ENCODE measurements at regions not wholly inside any gene's neighbourhood (a gene's known extent, or its start where the extent isn't known, plus 50 kb on each side); places are given as distances from the start of the nearest gene placed in this dataset.

DNA sequence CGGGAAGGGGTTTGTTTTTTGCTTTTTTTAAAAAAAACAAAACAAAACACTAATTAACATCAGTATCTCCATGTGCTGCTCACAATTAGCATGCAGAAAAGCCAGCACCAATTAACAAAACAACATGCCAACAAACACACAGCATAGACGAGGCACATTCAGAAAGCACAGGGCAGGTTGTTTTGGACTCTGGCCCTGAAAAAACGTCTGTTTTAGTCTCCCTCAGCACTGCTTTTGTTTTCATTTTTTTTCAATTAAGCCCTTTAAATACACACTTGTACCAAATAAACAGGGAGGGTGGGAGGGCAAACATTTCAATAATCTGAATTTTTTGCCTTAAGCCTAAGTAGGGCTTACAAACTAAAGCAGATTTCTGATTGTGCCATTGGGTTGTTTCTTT is 309.6 kb downstream of the DTWD2 start:
- Histone ChIP-seq H3K27me3 (replicated peaks) (no peaks in the 10 kb centered on the region), H3K27ac (no peak overlapping the region), H3K4me1 (replicated peaks) (no peaks in the 10 kb centered on the region), H3K9me3 (replicated peaks) (no peaks in the 10 kb centered on the region; the same call in 1 of the 2 replicates), H3K4me3 (no peak overlapping the region), H3K36me3 (no peaks in the 10 kb centered on the region)
- DNase-seq (ENCODE audit: low read depth in 1 of 2, low spot score in 2 of 2) = no peak

- Histone ChIP-seq H3K27ac (no peak overlapping the region), H3K4me1 (replicated peaks) (no peaks in the 10 kb centered on the region), H3K36me3 (no peaks in the 10 kb centered on the region), H3K4me3 (no peak overlapping the region), H3K27me3 (replicated peaks) (no peaks in the 10 kb centered on the region), H3K9me3 (replicated peaks) (no peaks in the 10 kb centered on the region; the same call in 1 of the 2 replicates)
- DNase-seq (ENCODE audit: low read depth in 1 of 2, low spot score in 2 of 2) = no peak
Measured at GRCh38 chr5:118675247-118675646, 313.1 kb downstream of the DTWD2 start.

- H3K4me3 ChIP-seq = no peak overlapping the region
- H3K4me1 ChIP-seq (replicated peaks) = no peaks in the 10 kb centered on the region
- H3K27me3 ChIP-seq (replicated peaks) = no peaks in the 10 kb centered on the region
- no peak for DNase-seq (ENCODE audit: low read depth in 1 of 2, low spot score in 2 of 2)
- H3K36me3 ChIP-seq = no peaks in the 10 kb centered on the region
- H3K27ac ChIP-seq = no peak overlapping the region
- peaks cover 17% of the 10 kb centered on the region for H3K9me3 ChIP-seq (replicated peaks)
Measured at GRCh38 chr5:118657576-118657975, 330.8 kb downstream of the DTWD2 start.

DNA sequence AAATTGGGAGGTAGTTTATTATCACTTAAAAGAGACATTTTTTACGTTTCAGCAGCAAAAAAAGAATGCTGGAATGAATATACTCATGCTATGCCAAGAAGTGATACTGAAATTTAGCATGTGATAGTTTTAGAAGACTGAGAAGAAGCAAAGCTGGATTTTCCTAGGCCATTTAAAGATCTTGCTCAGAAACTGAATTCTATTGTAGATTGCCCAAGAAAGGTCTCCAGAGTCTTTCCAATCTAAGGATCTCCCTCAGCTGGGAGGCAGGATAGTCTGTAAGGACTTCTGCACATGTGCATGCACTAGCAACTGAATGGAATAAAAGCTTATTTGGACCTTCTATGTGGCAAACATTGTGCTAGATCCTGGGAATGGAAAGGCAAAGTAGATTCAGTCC is 334.5 kb downstream of the DTWD2 start:
- no peak for DNase-seq (ENCODE audit: low read depth in 1 of 2, low spot score in 2 of 2)
- no peak overlapping the region for H3K27ac ChIP-seq
- no peak overlapping the region for H3K4me3 ChIP-seq
- H3K9me3 ChIP-seq (replicated peaks) = peaks cover 16% of the 10 kb centered on the region
- H3K4me1 ChIP-seq (replicated peaks) = no peaks in the 10 kb centered on the region
- no peaks in the 10 kb centered on the region for H3K27me3 ChIP-seq (replicated peaks)
- H3K36me3 ChIP-seq = no peaks in the 10 kb centered on the region

GRCh38 chr5:118653183-118653582 is 335.2 kb downstream of the DTWD2 start:
- Histone ChIP-seq H3K9me3 (replicated peaks) (peaks cover 18% of the 10 kb centered on the region), H3K4me3 (no peak overlapping the region), H3K27ac (no peak overlapping the region), H3K27me3 (replicated peaks) (no peaks in the 10 kb centered on the region), H3K36me3 (no peaks in the 10 kb centered on the region), H3K4me1 (replicated peaks) (no peaks in the 10 kb centered on the region)
- DNase-seq (ENCODE audit: low read depth in 1 of 2, low spot score in 2 of 2) = no peak

GRCh38 chr5:118651002-118651401 is 337.3 kb downstream of the DTWD2 start:
- H3K36me3 ChIP-seq = no peaks in the 10 kb centered on the region
- H3K27me3 ChIP-seq (replicated peaks) = no peaks in the 10 kb centered on the region
- H3K27ac ChIP-seq = no peak overlapping the region
- H3K4me3 ChIP-seq = no peak overlapping the region
- H3K9me3 ChIP-seq (replicated peaks) = peaks cover 7% of the 10 kb centered on the region
- no peaks in the 10 kb centered on the region for H3K4me1 ChIP-seq (replicated peaks)
- DNase-seq (ENCODE audit: low read depth in 1 of 2, low spot score in 2 of 2) = no peak

- no peaks in the 10 kb centered on the region for H3K4me1 ChIP-seq (replicated peaks)
- no peak overlapping the region for H3K4me3 ChIP-seq
- H3K9me3 ChIP-seq (replicated peaks) = peaks cover 9% of the 10 kb centered on the region; the same call in 1 of the 2 replicates
- DNase-seq (ENCODE audit: low read depth in 1 of 2, low spot score in 2 of 2) = no peak
- H3K36me3 ChIP-seq = no peaks in the 10 kb centered on the region
- H3K27ac ChIP-seq = no peak overlapping the region
- H3K27me3 ChIP-seq (replicated peaks) = no peaks in the 10 kb centered on the region
Measured at GRCh38 chr5:118647587-118647986, 340.8 kb downstream of the DTWD2 start.

- H3K4me1 ChIP-seq (replicated peaks) = no peaks in the 10 kb centered on the region
- H3K27me3 ChIP-seq (replicated peaks) = no peaks in the 10 kb centered on the region
- H3K9me3 ChIP-seq (replicated peaks) = peaks cover 9% of the 10 kb centered on the region; the same call in 1 of the 2 replicates
- no peak for DNase-seq (ENCODE audit: low read depth in 1 of 2, low spot score in 2 of 2)
- no peak overlapping the region for H3K27ac ChIP-seq
- no peaks in the 10 kb centered on the region for H3K36me3 ChIP-seq
- no peak overlapping the region for H3K4me3 ChIP-seq
Measured at GRCh38 chr5:118646917-118647316, 341.4 kb downstream of the DTWD2 start.

- Histone ChIP-seq H3K4me1 (replicated peaks) (no peaks in the 10 kb centered on the region), H3K27me3 (replicated peaks) (no peaks in the 10 kb centered on the region), H3K27ac (no peak overlapping the region), H3K4me3 (no peak overlapping the region), H3K9me3 (replicated peaks) (peaks cover 5% of the 10 kb centered on the region), H3K36me3 (no peaks in the 10 kb centered on the region)
- DNase-seq (ENCODE audit: low read depth in 1 of 2, low spot score in 2 of 2) = no peak
Measured at GRCh38 chr5:118637947-118638670, 350.2 kb downstream of the DTWD2 start.

- no peaks in the 10 kb centered on the region for H3K27me3 ChIP-seq (replicated peaks)
- no peak overlapping the region for H3K27ac ChIP-seq
- no peak overlapping the region for H3K4me3 ChIP-seq
- no peaks in the 10 kb centered on the region; the same call in 1 of the 2 replicates for H3K9me3 ChIP-seq (replicated peaks)
- H3K4me1 ChIP-seq (replicated peaks) = no peaks in the 10 kb centered on the region
- H3K36me3 ChIP-seq = no peaks in the 10 kb centered on the region
- DNase-seq (ENCODE audit: low read depth in 1 of 2, low spot score in 2 of 2) = no peak
Measured at GRCh38 chr5:118628660-118629354, 359.5 kb downstream of the DTWD2 start.

DNA sequence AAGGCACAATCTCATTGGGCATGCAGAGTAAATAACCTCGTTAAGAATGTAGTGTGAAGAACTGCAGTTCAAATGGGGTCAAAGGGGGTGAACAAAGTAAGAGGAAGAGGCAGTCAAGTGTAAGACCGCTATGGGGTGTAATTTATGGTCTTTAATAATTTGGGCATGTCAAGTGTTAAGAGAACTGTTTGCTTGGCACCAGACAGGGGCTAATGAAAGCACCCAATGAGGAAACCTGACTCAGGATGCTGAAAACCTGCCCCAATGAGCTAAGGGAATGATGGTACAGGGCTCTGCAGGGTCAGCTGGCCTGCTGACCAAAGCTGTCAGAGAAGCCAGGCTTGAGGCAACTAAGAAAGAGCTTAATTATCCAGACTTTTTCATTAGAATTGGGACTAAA is 368.1 kb downstream of the DTWD2 start:
- H3K9me3 ChIP-seq (replicated peaks) = peaks cover 6% of the 10 kb centered on the region; the same call in 1 of the 2 replicates
- DNase-seq (ENCODE audit: low read depth in 1 of 2, low spot score in 2 of 2) = no peak
- no peak overlapping the region for H3K4me3 ChIP-seq
- no peak overlapping the region for H3K27ac ChIP-seq
- no peaks in the 10 kb centered on the region for H3K27me3 ChIP-seq (replicated peaks)
- H3K36me3 ChIP-seq = no peaks in the 10 kb centered on the region
- no peaks in the 10 kb centered on the region for H3K4me1 ChIP-seq (replicated peaks)

DNA sequence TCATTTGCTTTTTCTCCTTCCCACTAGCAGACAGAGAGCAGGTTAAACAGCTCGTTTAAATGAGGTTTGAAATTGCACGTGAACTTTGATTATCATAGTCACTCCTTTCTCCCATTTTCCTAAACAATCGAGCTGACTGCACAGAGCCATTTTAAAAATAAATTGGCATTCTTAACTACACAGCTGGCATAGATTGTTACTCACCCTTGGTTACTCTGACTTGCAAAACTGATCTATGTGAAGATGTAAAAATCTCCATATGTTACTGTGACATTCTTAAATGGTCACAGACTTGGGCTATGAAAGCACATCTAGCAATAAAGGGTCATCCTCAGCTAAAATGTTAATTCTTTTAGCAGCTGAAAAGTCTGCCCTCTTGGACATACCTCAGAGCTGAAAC is 368.5 kb downstream of the DTWD2 start:
- no peak for DNase-seq (ENCODE audit: low read depth in 1 of 2, low spot score in 2 of 2)
- H3K4me3 ChIP-seq = no peak overlapping the region
- no peaks in the 10 kb centered on the region for H3K4me1 ChIP-seq (replicated peaks)

GRCh38 chr5:118616281-118616680 is 372.1 kb downstream of the DTWD2 start:
- no peak overlapping the region for H3K4me3 ChIP-seq
- no peaks in the 10 kb centered on the region for H3K27me3 ChIP-seq (replicated peaks)
- no peaks in the 10 kb centered on the region for H3K4me1 ChIP-seq (replicated peaks)
- no peak for DNase-seq (ENCODE audit: low read depth in 1 of 2, low spot score in 2 of 2)
- H3K9me3 ChIP-seq (replicated peaks) = peaks cover 6% of the 10 kb centered on the region; the same call in 1 of the 2 replicates
- no peak overlapping the region for H3K27ac ChIP-seq
- H3K36me3 ChIP-seq = no peaks in the 10 kb centered on the region

More for the DNA sequence above, 368.5 kb downstream of the DTWD2 start:
- Histone ChIP-seq H3K9me3 (replicated peaks) (peaks cover 6% of the 10 kb centered on the region; the same call in 1 of the 2 replicates), H3K27me3 (replicated peaks) (no peaks in the 10 kb centered on the region), H3K27ac (no peak overlapping the region), H3K36me3 (no peaks in the 10 kb centered on the region)

GRCh38 chr5:118614731-118615456 is 373.5 kb downstream of the DTWD2 start:
- no peaks in the 10 kb centered on the region for H3K4me1 ChIP-seq (replicated peaks)
- no peaks in the 10 kb centered on the region for H3K27me3 ChIP-seq (replicated peaks)
- H3K9me3 ChIP-seq (replicated peaks) = peaks cover 2% of the 10 kb centered on the region; the same call in 1 of the 2 replicates
- no peaks in the 10 kb centered on the region for H3K36me3 ChIP-seq
- H3K27ac ChIP-seq = no peak overlapping the region
- H3K4me3 ChIP-seq = no peak overlapping the region
- no peak for DNase-seq (ENCODE audit: low read depth in 1 of 2, low spot score in 2 of 2)

All from SJSA1 (cell line).